ENCODE measurements at regions not wholly inside any gene's neighbourhood (a gene's known extent, or its start where the extent isn't known, plus 50 kb on each side); places are given as distances from the start of the nearest gene placed in this dataset.

- TF ChIP-seq CTCF (IDR thresholded peaks at IDR 0.05): no peak
- TF ChIP-seq EP300 (IDR thresholded peaks at IDR 0.05): no peak
- no peak for TF ChIP-seq POLR2A (IDR thresholded peaks at IDR 0.05)
- TF ChIP-seq POLR2AphosphoS5 (IDR thresholded peaks at IDR 0.05): no peak
These were observed 325.9 kb upstream of the PRICKLE1 start for GRCh38 chr12:42915426-42915825.
